ENCODE measurements at regions not wholly inside any gene's neighbourhood (a gene's known extent, or its start where the extent isn't known, plus 50 kb on each side); places are given as distances from the start of the nearest gene placed in this dataset.

- DNase-seq (no peak), ATAC-seq (no peak)
- Histone ChIP-seq H3K4me2 (ENCODE audit: low read length) (no peak overlapping the region), H4K20me1 (ENCODE audit: low read length) (no peaks in the 10 kb centered on the region), H3K4me3 (ENCODE audit: low read length) (no peak overlapping the region), H3K9me3 (ENCODE audit: low read length) (no peaks in the 10 kb centered on the region), H3K4me1 (ENCODE audit: insufficient read depth, low read length) (peaks cover 22% of the 10 kb centered on the region), H3K27ac (ENCODE audit: low read length) (no peak overlapping the region), H3F3A (ENCODE audit: low read length, unreplicated experiment) (peaks cover 5% of the 10 kb centered on the region), H3K36me3 (ENCODE audit: low read depth, low read length) (no peaks in the 10 kb centered on the region), H3K9ac (ENCODE audit: low read length) (no peak overlapping the region), H3K27me3 (ENCODE audit: low read length) (no peaks in the 10 kb centered on the region), H2AFZ (ENCODE audit: low read length) (no peak overlapping the region), H3K79me2 (ENCODE audit: low read length) (no peaks in the 10 kb centered on the region), H3K9me2 (replicated peaks; ENCODE audit: low read length) (no peaks in the 10 kb centered on the region)
- TF ChIP-seq EZH2 (IDR thresholded peaks at IDR 0.05; ENCODE audit: low read length, unreplicated experiment) (no peak), CTCF (conservative IDR thresholded peaks at IDR 0.05; ENCODE audit: low read depth, low read length) (no peak), EZH2phosphoT487 (IDR thresholded peaks at IDR 0.05; ENCODE audit: borderline replicate concordance, low read length) (no peak)
- no TSS peak for BruUV-seq (replicated peaks)
- CTCF ChIA-PET: no interaction called here
- POLR2A ChIA-PET (ENCODE audit: unreplicated experiment): no interaction called here
- intact Hi-C loops (cut with micrococcal nuclease): no loop called here
Observed at GRCh38 chr2:70391988-70392387, 90.1 kb upstream of the FAM136A start.

GRCh38 chr2:70391259-70391658, 89.4 kb upstream of the FAM136A start:
- TF ChIP-seq EZH2phosphoT487 (IDR thresholded peaks at IDR 0.05; ENCODE audit: borderline replicate concordance, low read length): no peak
- TF ChIP-seq EZH2 (IDR thresholded peaks at IDR 0.05; ENCODE audit: low read length, unreplicated experiment): no peak
- Histone ChIP-seq H3K4me2 (ENCODE audit: low read length) (no peak overlapping the region), H3K4me1 (ENCODE audit: insufficient read depth, low read length) (peaks cover 26% of the 10 kb centered on the region), H4K20me1 (ENCODE audit: low read length) (no peaks in the 10 kb centered on the region), H3K9me3 (ENCODE audit: low read length) (no peaks in the 10 kb centered on the region), H3K36me3 (ENCODE audit: low read depth, low read length) (no peaks in the 10 kb centered on the region), H3K27me3 (ENCODE audit: low read length) (no peaks in the 10 kb centered on the region), H3K27ac (ENCODE audit: low read length) (no peak overlapping the region), H3K9me2 (replicated peaks; ENCODE audit: low read length) (no peaks in the 10 kb centered on the region), H2AFZ (ENCODE audit: low read length) (no peak overlapping the region), H3K4me3 (ENCODE audit: low read length) (no peak overlapping the region), H3K79me2 (ENCODE audit: low read length) (no peaks in the 10 kb centered on the region), H3F3A (ENCODE audit: low read length, unreplicated experiment) (peaks cover 5% of the 10 kb centered on the region), H3K9ac (ENCODE audit: low read length) (no peak overlapping the region)
- no peak for DNase-seq
- intact Hi-C loops (cut with micrococcal nuclease): no loop called here
- BruUV-seq (replicated peaks): no TSS peak
- CTCF ChIA-PET: no interaction called here
- POLR2A ChIA-PET (ENCODE audit: unreplicated experiment): no interaction called here
- ATAC-seq: no peak

- DNase-seq (no peak), ATAC-seq (no peak)
- peak overlapping the region; percentile 60 for H3K4me2 ChIP-seq (ENCODE audit: low read length)
- peak overlapping the region; percentile 87 for H3K27ac ChIP-seq (ENCODE audit: low read length)
- H3K9me2 ChIP-seq (replicated peaks; ENCODE audit: low read length): no peaks in the 10 kb centered on the region
- BruUV-seq (replicated peaks): no TSS peak
- intact Hi-C loops (cut with micrococcal nuclease): no loop called here
- peaks cover 30% of the 10 kb centered on the region for H3K4me1 ChIP-seq (ENCODE audit: insufficient read depth, low read length)
- no peak overlapping the region for H2AFZ ChIP-seq (ENCODE audit: low read length)
- peaks cover 5% of the 10 kb centered on the region for H3F3A ChIP-seq (ENCODE audit: low read length, unreplicated experiment)
- POLR2A ChIA-PET (ENCODE audit: unreplicated experiment): no interaction called here
- no peaks in the 10 kb centered on the region for H3K79me2 ChIP-seq (ENCODE audit: low read length)
- no peaks in the 10 kb centered on the region for H3K36me3 ChIP-seq (ENCODE audit: low read depth, low read length)
- TF ChIP-seq EZH2phosphoT487 (IDR thresholded peaks at IDR 0.05; ENCODE audit: borderline replicate concordance, low read length) (no peak), CTCF (conservative IDR thresholded peaks at IDR 0.05; ENCODE audit: low read depth, low read length) (no peak), EZH2 (IDR thresholded peaks at IDR 0.05; ENCODE audit: low read length, unreplicated experiment) (no peak)
- H3K9me3 ChIP-seq (ENCODE audit: low read length): no peaks in the 10 kb centered on the region
- H3K4me3 ChIP-seq (ENCODE audit: low read length): no peak overlapping the region
- H3K9ac ChIP-seq (ENCODE audit: low read length): peak overlapping the region; percentile 11; the same call in 1 of the 2 replicates
- H3K27me3 ChIP-seq (ENCODE audit: low read length): no peaks in the 10 kb centered on the region
- CTCF ChIA-PET: interaction anchor here (1.3 kb wide), 1 partner anchor 85 kb away, joined by 4 read pairs; no protein-coding TSS in a partner anchor
- H4K20me1 ChIP-seq (ENCODE audit: low read length): no peaks in the 10 kb centered on the region
Observed at GRCh38 chr2:70388813-70389212, 86.9 kb upstream of the FAM136A start.

Data from PC-3 (cell line).